ENCODE measurements at regions not wholly inside any gene's neighbourhood (a gene's known extent, or its start where the extent isn't known, plus 50 kb on each side); places are given as distances from the start of the nearest gene placed in this dataset.

GRCh38 chr18:60910534-60910933 lies 422.7 kb upstream of the CDH20 start:
- DNase-seq = no peak
- Histone ChIP-seq H2AFZ (ENCODE audit: low read length) (no peak overlapping the region), H2BK5ac (ENCODE audit: insufficient read length, low read length) (no peak overlapping the region), H2BK15ac (ENCODE audit: low read depth, low read length) (no peak overlapping the region), H3T11ph (ENCODE audit: low read length) (no peak overlapping the region), H3K23ac (ENCODE audit: insufficient read length, low read depth, low read length) (no peak overlapping the region), H3K4me2 (ENCODE audit: insufficient read depth, insufficient read length, low read length) (no peak overlapping the region), H3K9me3 (ENCODE audit: control insufficient read depth, low read depth, low read length) (no peaks in the 10 kb centered on the region), H3K18ac (ENCODE audit: insufficient read length, low read depth, low read length) (no peak overlapping the region), H3K23me2 (ENCODE audit: insufficient read length, low read depth, low read length, poor library complexity, severe bottlenecking) (no peaks in the 10 kb centered on the region), H3K79me2 (ENCODE audit: insufficient read depth, low read length) (no peaks in the 10 kb centered on the region), H3K27ac (ENCODE audit: insufficient read length, low read depth, low read length) (no peak overlapping the region), H3K9ac (ENCODE audit: extremely low read depth, insufficient read length, low read length) (no peak overlapping the region), H3K27me3 (ENCODE audit: insufficient read depth, low read length) (no peaks in the 10 kb centered on the region), H3K79me1 (ENCODE audit: insufficient read depth, low read depth, low read length, poor library complexity, severe bottlenecking) (no peaks in the 10 kb centered on the region), H2BK12ac (ENCODE audit: insufficient read length, low read depth, low read length) (no peak overlapping the region), H4K8ac (replicated peaks; ENCODE audit: insufficient read length, low read depth, low read length) (no peak overlapping the region), H2AK5ac (ENCODE audit: insufficient read length, low read length) (no peak overlapping the region), H3K4me1 (ENCODE audit: insufficient read depth, low read length) (peaks cover 2% of the 10 kb centered on the region; the same call in 1 of the 2 replicates), H3K4ac (ENCODE audit: low read depth, low read length) (no peak overlapping the region), H2BK120ac (ENCODE audit: low read depth, low read length, poor library complexity, severe bottlenecking) (no peak overlapping the region), H3K14ac (ENCODE audit: insufficient read depth, low read length) (no peak overlapping the region), H4K5ac (ENCODE audit: insufficient read length, low read depth, low read length) (no peak overlapping the region), H4K20me1 (ENCODE audit: control insufficient read depth, insufficient read depth, insufficient read length) (no peaks in the 10 kb centered on the region), H3K56ac (ENCODE audit: insufficient read length, low read depth, low read length) (no peak overlapping the region), H4K91ac (ENCODE audit: insufficient read length, low read depth, low read length) (no peak overlapping the region), H2BK20ac (ENCODE audit: low read depth, low read length, poor library complexity, severe bottlenecking) (no peak overlapping the region)
- Mint-ChIP-seq H3K27me3 (ENCODE audit: low read depth) (no peaks in the 10 kb centered on the region; the same call in 1 of the 2 replicates), H3K9me3 (no peaks in the 10 kb centered on the region), H3K27ac (no peak overlapping the region), H3K4me3 (no peak overlapping the region), H3K4me1 (peaks cover 6 to 13% of the 10 kb centered on the region in 2 experiments), H3K36me3 (ENCODE audit: insufficient read depth in 1 of 3, low read depth in 3 of 3) (no peaks in the 10 kb centered on the region)
- TF ChIP-seq CTCF (conservative IDR thresholded peaks at IDR 0.05) = no peak
